Neural cell (in vitro differentiated cells): ENCODE measurements at regions not wholly inside any gene's neighbourhood (a gene's known extent, or its start where the extent isn't known, plus 50 kb on each side); places are given as distances from the start of the nearest gene placed in this dataset.

Experiments used
- H2AFZ ChIP-seq: fragments of 200-600, 300-800 bp; sonication (generic), shearing (Covaris generic); 2 replicates; pipeline ENCODE4 v1.6.0; 2014; ENCODE audit warnings: low read depth, mild to moderate bottlenecking, antibody characterized with exemption, low read length, moderate library complexity
- H3F3A ChIP-seq: fragments of 200-600 bp; shearing (Covaris generic); 2 replicates; pipeline ENCODE4 v1.6.1; 2016; ENCODE audit warnings: mild to moderate bottlenecking, moderate library complexity, mixed read lengths, antibody characterized with exemption, low read length; ENCODE audit not compliant: insufficient read depth, poor library complexity, severe bottlenecking
- H3K27ac ChIP-seq: fragments of 200-600, 300-800 bp; sonication (generic), shearing (Covaris generic); 2 replicates; pipeline ENCODE4 v1.5.1; 2014; ENCODE audit warnings: mild to moderate bottlenecking, low read length, moderate library complexity
- H3K27me3 ChIP-seq: fragments of 300-800, 200-600 bp; sonication (generic), shearing (Covaris generic); 2 replicates; pipeline ENCODE4 v1.6.0; 2014; ENCODE audit warnings: mild to moderate bottlenecking, low read depth, low read length, moderate library complexity; ENCODE audit not compliant: insufficient read depth
- H3K36me3 ChIP-seq: fragments of 300-800, 200-600 bp; sonication (generic), shearing (Covaris generic); 2 replicates; pipeline ENCODE4 v1.5.1; 2014; ENCODE audit warnings: mild to moderate bottlenecking, antibody characterized with exemption, low read length, moderate library complexity; ENCODE audit not compliant: insufficient read depth
- H3K4me2 ChIP-seq: fragments of 300-800, 200-600 bp; sonication (generic), shearing (Covaris generic); 2 replicates; pipeline ENCODE4 v1.6.0; 2014; ENCODE audit warnings: mild to moderate bottlenecking, low read length
- H3K4me3 ChIP-seq: fragments of 300-800, 200-600 bp; sonication (generic), shearing (Covaris generic); 2 replicates; pipeline ENCODE4 v1.5.1; 2014; ENCODE audit warnings: mild to moderate bottlenecking, low read length, moderate library complexity
- H3K79me2 ChIP-seq: fragments of 200-600 bp; shearing (Covaris generic); replicated peaks from 2 replicates; pipeline ENCODE4 v1.6.0; 2014; ENCODE audit warnings: mild to moderate bottlenecking, low read length, moderate library complexity; ENCODE audit not compliant: insufficient read depth
- H3K9ac ChIP-seq: fragments of 300-800, 200-600 bp; sonication (generic), shearing (Covaris generic); 2 replicates; pipeline ENCODE4 v1.6.1; 2016; ENCODE audit warnings: mild to moderate bottlenecking, low read length, mixed read lengths
- H3K9me2 ChIP-seq: fragments of 200-600 bp; shearing (Covaris generic); 2 replicates; pipeline ENCODE4 v1.6.1; 2016; ENCODE audit warnings: mild to moderate bottlenecking, low read length, mixed read lengths; ENCODE audit not compliant: insufficient read depth
- H3K9me3 ChIP-seq: fragments of 200-600, 300-800 bp; sonication (generic), shearing (Covaris generic); 2 replicates; pipeline ENCODE4 v1.6.1; 2016; ENCODE audit warnings: mild to moderate bottlenecking, mixed run types, low read length, moderate library complexity, mixed read lengths
- H4K20me1 ChIP-seq: fragments of 200-600 bp; shearing (Covaris generic); 2 replicates; pipeline ENCODE4 v1.6.1; 2016; ENCODE audit warnings: mild to moderate bottlenecking, mixed run types; ENCODE audit not compliant: insufficient read depth
- EP300 ChIP-seq: fragments of 450-650 bp; conservative IDR thresholded peaks from 2 replicates; pipeline ENCODE4 v1.6.1; 2014; ENCODE audit warnings: antibody characterized with exemption, mild to moderate bottlenecking, moderate library complexity; ENCODE audit not compliant: poor library complexity, severe bottlenecking
- EZH2 ChIP-seq: fragments of 200-600, 300-800 bp; shearing (Covaris generic), sonication (generic); IDR thresholded peaks from 2 replicates; pipeline ENCODE4 v1.6.1; 2014; ENCODE audit warnings: antibody characterized with exemption, low read length, borderline replicate concordance, mild to moderate bottlenecking; ENCODE audit not compliant: insufficient read depth, poor library complexity, severe bottlenecking
- MXI1 ChIP-seq: fragments of 450-650 bp; conservative IDR thresholded peaks from 2 replicates; pipeline ENCODE4 v1.6.1; 2014; ENCODE audit warnings: antibody characterized with exemption, mild to moderate bottlenecking; ENCODE audit not compliant: poor library complexity, severe bottlenecking
- POLR2AphosphoS5 ChIP-seq: IDR thresholded peaks from 2 replicates; pipeline ENCODE4 v1.6.1; 2012
- RAD21 ChIP-seq: fragments of 450-650 bp; conservative IDR thresholded peaks from 2 replicates; pipeline ENCODE4 v1.6.1; 2014; ENCODE audit warnings: antibody characterized with exemption, mild to moderate bottlenecking, moderate library complexity
- SMC3 ChIP-seq: fragments of 450-650 bp; conservative IDR thresholded peaks from 2 replicates; pipeline ENCODE4 v1.6.1; 2014; ENCODE audit warnings: antibody characterized with exemption, mild to moderate bottlenecking, moderate library complexity; ENCODE audit not compliant: poor library complexity
- TAF1 ChIP-seq: IDR thresholded peaks from 2 replicates; pipeline ENCODE4 v1.6.1; 2012; ENCODE audit warnings: low read depth
- TF ChIP-seq, protein P1 (sequence below): IDR thresholded peaks from 2 replicates; pipeline ENCODE4 v1.6.1; 2012; ENCODE audit warnings: borderline replicate concordance
- TF ChIP-seq, protein P2 (sequence below): fragments of 450-650 bp; IDR thresholded peaks from 2 replicates; pipeline ENCODE4 v1.5.1; 2014; ENCODE audit warnings: antibody characterized with exemption, mild to moderate bottlenecking, moderate library complexity; ENCODE audit not compliant: poor library complexity, severe bottlenecking

DNA sequence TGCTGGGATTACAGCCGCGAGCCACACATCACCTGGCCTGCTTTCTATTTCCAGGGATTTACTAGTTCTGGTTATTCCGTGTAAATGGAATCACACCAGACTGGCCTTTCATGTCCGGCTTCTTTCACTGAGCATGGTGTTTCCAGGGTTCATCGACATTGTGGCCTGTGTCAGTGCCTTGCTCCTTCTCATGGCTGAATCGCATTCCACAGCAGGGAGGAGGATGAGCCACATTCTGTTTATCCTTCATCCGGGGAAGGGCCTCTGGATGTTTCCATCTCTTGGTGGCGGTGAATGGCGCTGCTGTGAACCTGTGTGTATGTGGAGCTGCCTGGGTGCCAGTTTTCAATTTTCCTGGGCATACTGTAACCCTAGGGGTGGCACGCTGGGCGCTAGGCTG is 58.7 kb upstream of the RNU6ATAC start:
- H3K36me3 ChIP-seq: no peaks in the 10 kb centered on the region
- no peaks in the 10 kb centered on the region for H3K9me3 ChIP-seq
- H3K79me2 ChIP-seq: no peaks in the 10 kb centered on the region
- TF ChIP-seq SMC3: no peak
- no peak for TF ChIP-seq RAD21
- TF ChIP-seq EZH2: no peak
- TF ChIP-seq MXI1: no peak
- TF ChIP-seq, protein P1, sequence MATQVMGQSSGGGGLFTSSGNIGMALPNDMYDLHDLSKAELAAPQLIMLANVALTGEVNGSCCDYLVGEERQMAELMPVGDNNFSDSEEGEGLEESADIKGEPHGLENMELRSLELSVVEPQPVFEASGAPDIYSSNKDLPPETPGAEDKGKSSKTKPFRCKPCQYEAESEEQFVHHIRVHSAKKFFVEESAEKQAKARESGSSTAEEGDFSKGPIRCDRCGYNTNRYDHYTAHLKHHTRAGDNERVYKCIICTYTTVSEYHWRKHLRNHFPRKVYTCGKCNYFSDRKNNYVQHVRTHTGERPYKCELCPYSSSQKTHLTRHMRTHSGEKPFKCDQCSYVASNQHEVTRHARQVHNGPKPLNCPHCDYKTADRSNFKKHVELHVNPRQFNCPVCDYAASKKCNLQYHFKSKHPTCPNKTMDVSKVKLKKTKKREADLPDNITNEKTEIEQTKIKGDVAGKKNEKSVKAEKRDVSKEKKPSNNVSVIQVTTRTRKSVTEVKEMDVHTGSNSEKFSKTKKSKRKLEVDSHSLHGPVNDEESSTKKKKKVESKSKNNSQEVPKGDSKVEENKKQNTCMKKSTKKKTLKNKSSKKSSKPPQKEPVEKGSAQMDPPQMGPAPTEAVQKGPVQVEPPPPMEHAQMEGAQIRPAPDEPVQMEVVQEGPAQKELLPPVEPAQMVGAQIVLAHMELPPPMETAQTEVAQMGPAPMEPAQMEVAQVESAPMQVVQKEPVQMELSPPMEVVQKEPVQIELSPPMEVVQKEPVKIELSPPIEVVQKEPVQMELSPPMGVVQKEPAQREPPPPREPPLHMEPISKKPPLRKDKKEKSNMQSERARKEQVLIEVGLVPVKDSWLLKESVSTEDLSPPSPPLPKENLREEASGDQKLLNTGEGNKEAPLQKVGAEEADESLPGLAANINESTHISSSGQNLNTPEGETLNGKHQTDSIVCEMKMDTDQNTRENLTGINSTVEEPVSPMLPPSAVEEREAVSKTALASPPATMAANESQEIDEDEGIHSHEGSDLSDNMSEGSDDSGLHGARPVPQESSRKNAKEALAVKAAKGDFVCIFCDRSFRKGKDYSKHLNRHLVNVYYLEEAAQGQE: no peak
- no peak for TF ChIP-seq EP300
- TF ChIP-seq, protein P2, sequence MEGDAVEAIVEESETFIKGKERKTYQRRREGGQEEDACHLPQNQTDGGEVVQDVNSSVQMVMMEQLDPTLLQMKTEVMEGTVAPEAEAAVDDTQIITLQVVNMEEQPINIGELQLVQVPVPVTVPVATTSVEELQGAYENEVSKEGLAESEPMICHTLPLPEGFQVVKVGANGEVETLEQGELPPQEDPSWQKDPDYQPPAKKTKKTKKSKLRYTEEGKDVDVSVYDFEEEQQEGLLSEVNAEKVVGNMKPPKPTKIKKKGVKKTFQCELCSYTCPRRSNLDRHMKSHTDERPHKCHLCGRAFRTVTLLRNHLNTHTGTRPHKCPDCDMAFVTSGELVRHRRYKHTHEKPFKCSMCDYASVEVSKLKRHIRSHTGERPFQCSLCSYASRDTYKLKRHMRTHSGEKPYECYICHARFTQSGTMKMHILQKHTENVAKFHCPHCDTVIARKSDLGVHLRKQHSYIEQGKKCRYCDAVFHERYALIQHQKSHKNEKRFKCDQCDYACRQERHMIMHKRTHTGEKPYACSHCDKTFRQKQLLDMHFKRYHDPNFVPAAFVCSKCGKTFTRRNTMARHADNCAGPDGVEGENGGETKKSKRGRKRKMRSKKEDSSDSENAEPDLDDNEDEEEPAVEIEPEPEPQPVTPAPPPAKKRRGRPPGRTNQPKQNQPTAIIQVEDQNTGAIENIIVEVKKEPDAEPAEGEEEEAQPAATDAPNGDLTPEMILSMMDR: no peak
- TF ChIP-seq POLR2AphosphoS5: no peak
- TF ChIP-seq TAF1: no peak
- no peak overlapping the region for H2AFZ ChIP-seq
- no peak overlapping the region for H3K4me2 ChIP-seq
- no peaks in the 10 kb centered on the region for H4K20me1 ChIP-seq
- H3F3A ChIP-seq: no peaks in the 10 kb centered on the region
- no peaks in the 10 kb centered on the region for H3K27me3 ChIP-seq
- H3K9ac ChIP-seq: no peak overlapping the region
- no peak overlapping the region for H3K27ac ChIP-seq
- no peak overlapping the region for H3K4me3 ChIP-seq
- H3K9me2 ChIP-seq: no peaks in the 10 kb centered on the region

DNA sequence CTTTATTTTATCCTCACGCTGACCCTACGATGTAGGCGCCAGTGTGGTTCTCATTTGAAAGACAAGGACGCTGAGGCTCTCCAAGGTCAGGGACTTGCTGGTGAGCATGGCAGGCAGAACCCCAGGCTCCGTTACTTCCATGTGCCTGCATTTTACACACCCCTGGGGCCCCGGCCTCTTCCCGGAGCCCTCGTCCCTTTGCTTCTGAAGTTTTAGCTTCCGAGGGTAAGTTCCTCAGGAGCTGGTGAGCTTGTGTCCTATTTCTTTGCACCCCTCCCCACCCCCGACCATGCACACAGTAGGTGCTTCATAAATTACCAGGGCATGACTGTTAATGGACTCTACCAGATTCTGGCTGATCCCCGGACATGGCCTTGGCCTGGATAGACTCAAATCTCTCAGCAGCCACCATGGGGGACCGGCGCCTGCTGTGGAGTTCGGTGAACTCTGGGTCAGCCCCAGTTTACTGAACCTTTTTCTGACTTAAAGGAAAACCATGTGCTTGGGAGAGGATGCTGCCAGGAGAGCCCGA is 59.3 kb upstream of the RNU6ATAC start:
- Histone ChIP-seq H3K9ac (no peak overlapping the region), H3K9me2 (no peaks in the 10 kb centered on the region), H3K27me3 (no peaks in the 10 kb centered on the region), H2AFZ (no peak overlapping the region), H4K20me1 (no peaks in the 10 kb centered on the region), H3F3A (no peaks in the 10 kb centered on the region), H3K4me2 (no peak overlapping the region), H3K4me3 (no peak overlapping the region), H3K9me3 (no peaks in the 10 kb centered on the region), H3K79me2 (no peaks in the 10 kb centered on the region), H3K36me3 (no peaks in the 10 kb centered on the region), H3K27ac (no peak overlapping the region)
- TF ChIP-seq RAD21 (no peak), SMC3 (no peak), MXI1 (no peak), TAF1 (no peak), EZH2 (no peak), POLR2AphosphoS5 (no peak), EP300 (no peak)
- TF ChIP-seq, protein P1: no peak
- TF ChIP-seq, protein P2: no peak
